LNCaP clone FGC (cell line): ENCODE measurements at regions not wholly inside any gene's neighbourhood (a gene's known extent, or its start where the extent isn't known, plus 50 kb on each side); places are given as distances from the start of the nearest gene placed in this dataset.
"Not testable (repeated sequence)": the region's sequence is repeated elsewhere in the genome, so short reads cannot be mapped to it uniquely, and the experiment has no call there.

ENCODE experiments used
- DNase-seq: peaks from one replicate; pipeline ENCODE4 v3.0.0-alpha.2; 2011; ENCODE audit warnings: low read depth
- H3K4me3 ChIP-seq: 2 replicates; pipeline ENCODE4 v1.5.1; 2011; ENCODE audit warnings: mild to moderate bottlenecking, low read depth, low read length, control low read depth
- TF ChIP-seq, protein P1 (sequence below): IDR thresholded peaks from 2 replicates; pipeline ENCODE4 v1.5.1; 2012; ENCODE audit warnings: mild to moderate bottlenecking; ENCODE audit not compliant: control insufficient read depth, insufficient read depth; ENCODE audit errors: extremely low read depth

DNA sequence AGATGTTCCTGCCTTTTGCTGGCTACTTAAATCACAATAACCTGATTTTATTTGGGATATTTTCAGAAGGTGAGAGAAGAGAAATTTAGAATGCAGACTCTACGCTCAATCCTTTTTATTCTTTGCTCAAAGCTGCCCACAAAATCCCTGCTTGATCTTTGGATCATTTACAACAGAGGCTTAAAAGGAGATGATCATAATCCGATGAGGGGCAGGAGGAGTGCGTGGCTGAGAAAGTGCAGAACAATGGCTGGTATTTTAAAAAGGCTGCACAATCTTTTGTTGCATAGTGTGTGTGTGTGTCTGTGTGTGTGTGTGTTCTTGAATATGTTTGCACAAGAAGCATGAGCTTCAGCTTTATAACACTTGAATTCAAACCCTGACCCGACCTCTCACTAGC is 256.3 kb upstream of the MYT1L start:
- no peak overlapping the region for H3K4me3 ChIP-seq
- no peak for DNase-seq
- TF ChIP-seq, protein P1, sequence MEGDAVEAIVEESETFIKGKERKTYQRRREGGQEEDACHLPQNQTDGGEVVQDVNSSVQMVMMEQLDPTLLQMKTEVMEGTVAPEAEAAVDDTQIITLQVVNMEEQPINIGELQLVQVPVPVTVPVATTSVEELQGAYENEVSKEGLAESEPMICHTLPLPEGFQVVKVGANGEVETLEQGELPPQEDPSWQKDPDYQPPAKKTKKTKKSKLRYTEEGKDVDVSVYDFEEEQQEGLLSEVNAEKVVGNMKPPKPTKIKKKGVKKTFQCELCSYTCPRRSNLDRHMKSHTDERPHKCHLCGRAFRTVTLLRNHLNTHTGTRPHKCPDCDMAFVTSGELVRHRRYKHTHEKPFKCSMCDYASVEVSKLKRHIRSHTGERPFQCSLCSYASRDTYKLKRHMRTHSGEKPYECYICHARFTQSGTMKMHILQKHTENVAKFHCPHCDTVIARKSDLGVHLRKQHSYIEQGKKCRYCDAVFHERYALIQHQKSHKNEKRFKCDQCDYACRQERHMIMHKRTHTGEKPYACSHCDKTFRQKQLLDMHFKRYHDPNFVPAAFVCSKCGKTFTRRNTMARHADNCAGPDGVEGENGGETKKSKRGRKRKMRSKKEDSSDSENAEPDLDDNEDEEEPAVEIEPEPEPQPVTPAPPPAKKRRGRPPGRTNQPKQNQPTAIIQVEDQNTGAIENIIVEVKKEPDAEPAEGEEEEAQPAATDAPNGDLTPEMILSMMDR: no peak

DNA sequence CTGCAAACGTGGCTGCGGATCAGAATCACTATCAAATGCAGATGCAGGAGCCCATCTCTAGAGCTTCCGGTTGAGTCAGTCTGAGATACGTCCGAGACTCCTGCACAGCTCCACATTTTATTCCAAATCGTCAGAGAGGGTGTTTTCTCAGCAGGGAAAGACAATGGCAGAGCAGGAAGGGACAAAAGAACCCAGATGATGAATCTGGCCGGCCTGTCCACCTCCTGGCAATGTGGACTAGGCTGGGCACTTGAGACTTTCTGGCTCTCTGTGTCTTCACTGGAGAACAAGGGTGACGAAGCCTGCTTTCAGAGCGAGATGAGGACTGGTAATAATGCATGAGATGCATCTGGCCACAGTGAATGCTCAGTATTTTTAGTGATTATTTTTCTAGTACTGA is 255.9 kb upstream of the MYT1L start:
- no peak for DNase-seq
- TF ChIP-seq, protein P1: no peak
- no peak overlapping the region for H3K4me3 ChIP-seq

DNA sequence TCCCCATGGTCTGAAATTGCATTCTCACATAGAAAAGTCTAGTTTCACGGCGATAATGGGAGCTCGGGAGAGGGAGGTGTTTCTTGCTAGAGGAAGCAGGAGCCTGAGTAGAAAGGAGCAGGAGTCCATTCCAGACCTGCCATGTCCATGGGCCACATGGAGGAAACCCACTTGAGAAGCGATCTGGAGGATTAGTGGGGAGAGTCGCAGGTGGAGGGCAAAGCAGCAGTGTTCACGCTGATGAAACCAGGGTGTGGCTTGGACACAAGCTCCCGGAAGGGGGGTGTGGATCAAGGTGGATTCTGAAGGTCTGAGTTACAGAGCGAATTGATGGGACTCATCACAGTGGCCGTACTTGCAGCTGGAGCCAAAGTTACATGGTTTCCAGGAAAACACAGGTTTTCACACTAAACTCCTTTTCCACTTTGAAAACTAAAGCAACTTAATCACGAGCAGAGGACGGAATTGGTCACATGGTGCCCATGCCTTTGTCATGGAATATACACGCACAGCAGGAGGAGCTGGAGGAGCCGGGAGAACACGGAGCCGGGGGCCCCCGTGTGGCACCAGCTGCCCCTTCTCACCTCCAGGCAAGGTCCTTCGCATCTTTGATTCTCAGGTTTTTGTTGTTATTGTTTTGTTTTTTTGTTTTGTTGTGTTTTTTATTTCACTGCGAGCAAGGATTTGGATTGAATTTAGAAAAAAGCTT is 255.1 kb upstream of the MYT1L start:
- no peak overlapping the region for H3K4me3 ChIP-seq
- TF ChIP-seq, protein P1: no peak
- no peak for DNase-seq

DNA sequence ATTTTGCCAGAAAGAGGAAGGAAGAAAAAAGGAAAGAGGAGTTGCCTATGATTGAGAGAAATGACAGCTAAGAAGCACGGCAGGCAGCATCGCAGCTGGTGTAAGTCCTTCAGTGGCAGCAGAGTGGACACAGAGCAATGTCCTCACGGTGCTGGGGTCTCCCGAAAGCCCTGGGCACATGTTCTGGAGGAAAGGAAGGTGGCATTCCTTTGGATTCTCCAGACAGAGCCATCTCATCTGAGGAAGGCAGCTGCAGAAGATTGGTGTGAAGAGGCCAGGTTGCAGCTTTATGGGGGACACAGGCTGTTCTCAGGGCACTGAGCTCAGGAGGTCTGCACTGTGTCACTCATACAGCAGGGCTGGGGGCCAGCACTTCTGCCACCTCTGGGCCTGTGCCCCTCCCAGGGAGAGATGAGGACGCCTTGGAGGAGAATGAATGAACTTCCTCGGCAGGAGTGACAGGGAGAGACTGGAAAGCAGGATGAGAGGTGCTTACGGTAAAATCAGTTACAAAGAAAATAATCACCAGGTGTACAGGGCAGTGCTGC is 252.0 kb upstream of the MYT1L start:
- H3K4me3 ChIP-seq: no peak overlapping the region
- TF ChIP-seq, protein P1: no peak
- DNase-seq: no peak

DNA sequence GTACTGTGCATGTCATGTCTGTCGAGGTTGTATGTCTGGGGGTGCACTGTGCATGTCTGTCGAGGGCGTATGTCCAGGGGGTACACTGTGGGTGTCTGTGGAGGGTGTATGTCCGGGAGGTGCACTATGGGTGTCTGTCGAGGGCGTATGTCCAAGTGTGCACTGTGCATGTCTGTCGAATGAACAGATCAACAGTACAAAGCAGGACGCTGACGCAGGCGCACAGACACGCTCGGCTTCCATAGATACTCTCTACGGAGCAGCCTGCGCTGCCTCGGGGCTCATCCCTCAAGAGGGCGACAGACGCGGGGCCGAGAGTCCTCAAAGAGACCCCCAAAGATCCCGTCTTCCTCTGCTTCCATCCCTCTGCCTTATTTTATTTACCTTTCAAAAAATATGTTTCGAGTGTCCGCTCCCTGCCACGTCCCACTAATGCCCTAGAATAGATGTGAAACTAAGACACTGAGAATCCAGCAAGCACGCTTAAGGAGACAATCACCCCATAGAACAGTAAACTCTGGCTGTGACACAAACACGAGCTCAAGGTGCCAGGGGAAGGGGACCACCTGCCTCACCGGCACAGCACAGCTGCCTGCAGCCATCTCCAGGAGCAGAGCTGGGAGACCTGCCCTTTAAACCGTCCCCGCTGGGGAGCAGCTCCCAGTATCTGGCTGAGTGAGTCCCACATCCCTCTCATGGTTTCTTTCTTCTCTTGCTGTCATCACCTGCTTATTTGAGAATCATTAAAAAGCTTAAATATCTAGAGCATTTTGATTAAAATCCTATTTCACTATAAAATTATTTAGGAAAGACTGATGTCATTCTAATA is 250.5 kb upstream of the MYT1L start:
- no peak overlapping the region for H3K4me3 ChIP-seq
- TF ChIP-seq, protein P1: no peak
- DNase-seq: no peak

DNA sequence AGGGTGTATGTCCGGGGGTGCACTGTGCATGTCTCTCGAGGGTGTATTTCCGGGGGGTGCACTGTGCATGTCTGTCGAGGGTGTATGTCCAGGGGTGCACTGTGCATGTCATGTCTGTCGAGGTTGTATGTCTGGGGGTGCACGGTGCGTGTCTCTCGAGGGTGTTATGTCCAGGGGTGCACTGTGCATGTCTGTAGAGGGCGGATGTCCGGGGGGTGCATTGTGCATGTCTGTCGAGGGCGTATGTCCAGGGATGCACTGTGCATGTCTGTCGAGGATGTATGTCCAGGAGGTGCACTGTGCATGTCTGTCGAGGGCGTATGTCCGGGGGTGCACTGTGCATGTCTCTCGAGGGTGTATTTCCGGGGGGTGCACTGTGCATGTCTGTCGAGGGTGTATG is 249.8 kb upstream of the MYT1L start:
- DNase-seq, H3K4me3 ChIP-seq: not testable (repeated sequence)

DNA sequence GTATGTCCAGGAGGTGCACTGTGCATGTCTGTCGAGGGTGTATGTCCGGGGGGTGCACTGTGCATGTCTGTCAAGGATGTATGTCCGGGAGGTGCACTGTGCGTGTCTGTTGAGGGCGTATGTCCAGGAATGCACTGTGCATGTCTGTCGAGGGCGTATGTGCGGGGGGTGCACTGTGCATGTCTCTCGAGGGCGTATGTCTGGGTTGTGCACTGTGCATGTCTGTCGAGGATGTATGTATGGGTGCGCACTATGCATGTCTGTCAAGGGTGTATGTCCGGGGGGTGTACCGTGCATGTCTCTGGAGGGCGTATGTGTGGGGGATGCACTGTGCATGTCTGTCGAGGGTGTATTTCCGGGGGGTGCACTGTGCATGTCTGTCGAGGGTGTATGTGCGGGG is 249.3 kb upstream of the MYT1L start:
- TF ChIP-seq, protein P1: no peak
- DNase-seq: no peak
- no peak overlapping the region for H3K4me3 ChIP-seq
